GM12865 (cell line): ENCODE measurements at regions not wholly inside any gene's neighbourhood (a gene's known extent, or its start where the extent isn't known, plus 50 kb on each side); places are given as distances from the start of the nearest gene placed in this dataset.

Experiments used
- DNase-seq: peaks from one replicate; pipeline ENCODE4 v3.0.0; 2010; ENCODE audit warnings: low read depth
- H3K4me3 ChIP-seq: 2 replicates; pipeline ENCODE4 v1.5.1; 2011; ENCODE audit warnings: mild to moderate bottlenecking, low read depth, low read length, control low read depth
- TF ChIP-seq, protein P1 (sequence below): IDR thresholded peaks from 2 replicates; pipeline ENCODE4 v1.5.1; 2011; ENCODE audit warnings: low read length, control low read depth, low read depth, inconsistent platforms; ENCODE audit not compliant: insufficient read depth; ENCODE audit errors: missing control alignments

DNA sequence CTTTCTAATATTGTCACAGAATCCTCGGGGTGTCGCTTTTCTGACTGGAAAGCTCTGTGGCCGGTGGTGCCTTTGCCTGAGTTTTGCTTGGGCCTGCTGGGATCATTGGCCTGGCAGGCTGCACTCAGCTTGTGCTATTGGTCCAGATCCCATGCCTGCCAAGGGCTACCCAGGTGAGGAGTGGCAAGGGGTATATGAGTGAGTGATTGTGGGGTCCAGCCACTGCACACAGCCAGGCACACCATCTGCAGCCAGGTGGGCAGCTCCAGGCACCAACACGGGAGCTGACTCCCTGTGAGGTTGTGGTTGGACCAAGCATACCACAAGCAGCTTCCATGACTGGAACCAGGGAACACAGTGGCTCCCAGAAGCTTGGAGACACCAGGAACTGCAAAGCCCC is 557.2 kb downstream of the SI start:
- TF ChIP-seq, protein P1, sequence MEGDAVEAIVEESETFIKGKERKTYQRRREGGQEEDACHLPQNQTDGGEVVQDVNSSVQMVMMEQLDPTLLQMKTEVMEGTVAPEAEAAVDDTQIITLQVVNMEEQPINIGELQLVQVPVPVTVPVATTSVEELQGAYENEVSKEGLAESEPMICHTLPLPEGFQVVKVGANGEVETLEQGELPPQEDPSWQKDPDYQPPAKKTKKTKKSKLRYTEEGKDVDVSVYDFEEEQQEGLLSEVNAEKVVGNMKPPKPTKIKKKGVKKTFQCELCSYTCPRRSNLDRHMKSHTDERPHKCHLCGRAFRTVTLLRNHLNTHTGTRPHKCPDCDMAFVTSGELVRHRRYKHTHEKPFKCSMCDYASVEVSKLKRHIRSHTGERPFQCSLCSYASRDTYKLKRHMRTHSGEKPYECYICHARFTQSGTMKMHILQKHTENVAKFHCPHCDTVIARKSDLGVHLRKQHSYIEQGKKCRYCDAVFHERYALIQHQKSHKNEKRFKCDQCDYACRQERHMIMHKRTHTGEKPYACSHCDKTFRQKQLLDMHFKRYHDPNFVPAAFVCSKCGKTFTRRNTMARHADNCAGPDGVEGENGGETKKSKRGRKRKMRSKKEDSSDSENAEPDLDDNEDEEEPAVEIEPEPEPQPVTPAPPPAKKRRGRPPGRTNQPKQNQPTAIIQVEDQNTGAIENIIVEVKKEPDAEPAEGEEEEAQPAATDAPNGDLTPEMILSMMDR = no peak
- H3K4me3 ChIP-seq = no peak overlapping the region
- DNase-seq = no peak

DNA sequence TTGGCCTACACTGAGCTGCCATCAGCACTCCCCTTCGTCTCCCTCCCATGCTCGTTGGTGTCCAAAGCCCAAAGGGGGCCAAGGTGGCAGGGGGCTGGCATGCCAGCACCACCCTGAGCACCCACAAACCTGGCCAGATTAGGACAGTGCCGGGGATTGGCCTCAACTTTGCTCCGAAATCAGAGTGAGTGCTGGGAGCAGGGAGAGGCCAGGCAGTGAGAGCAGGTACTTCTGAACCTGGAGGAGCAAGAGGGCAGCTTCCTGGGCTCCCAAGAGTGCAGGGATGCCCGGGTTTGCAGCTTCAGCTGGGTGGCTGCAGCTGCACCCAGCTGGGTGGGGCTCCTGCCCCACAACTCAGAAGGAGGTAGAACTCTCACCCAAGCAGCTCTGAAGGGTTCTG is 563.0 kb downstream of the SI start:
- H3K4me3 ChIP-seq = no peak overlapping the region
- DNase-seq = no peak
- TF ChIP-seq, protein P1 = no peak

DNA sequence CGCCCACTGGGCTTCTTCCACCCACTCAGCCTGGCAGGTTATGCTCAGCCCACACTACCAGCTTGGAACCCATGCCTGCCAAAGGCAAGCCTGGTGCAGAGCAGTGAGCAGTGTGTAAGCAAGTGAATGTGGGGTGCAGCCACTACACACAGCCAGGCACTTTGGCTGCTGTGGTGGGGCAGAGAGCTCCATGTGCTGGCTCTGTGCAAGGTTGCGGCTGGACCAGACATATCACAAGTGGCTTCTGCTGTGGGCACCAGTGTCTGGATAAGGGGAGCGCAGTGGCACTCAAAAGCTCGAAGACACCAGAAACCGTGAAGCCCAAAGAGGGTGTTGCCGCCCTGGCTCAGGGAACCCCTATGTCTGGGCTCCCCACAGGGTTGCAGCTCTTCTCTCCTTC is 563.7 kb downstream of the SI start:
- TF ChIP-seq, protein P1 = no peak
- H3K4me3 ChIP-seq = no peak overlapping the region
- DNase-seq = no peak

DNA sequence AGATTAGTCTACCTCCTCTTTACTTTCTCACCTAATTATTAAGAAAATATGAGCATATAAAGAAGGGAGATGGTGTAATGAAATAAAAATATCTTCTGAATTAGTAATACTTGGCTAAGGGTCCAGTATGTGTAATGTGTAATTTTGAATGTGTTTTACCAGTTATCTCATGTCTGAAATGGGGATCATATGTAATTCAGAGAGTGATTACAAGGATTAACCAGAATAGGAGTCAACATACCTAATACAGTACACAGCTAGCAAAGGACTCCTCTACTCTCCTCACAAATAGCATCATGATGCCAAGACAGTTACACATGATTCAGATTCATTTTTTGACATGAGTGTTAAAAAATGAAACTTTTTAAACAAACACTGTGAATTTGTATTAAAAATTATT is 570.4 kb downstream of the SI start:
- no peak for DNase-seq
- H3K4me3 ChIP-seq = no peak overlapping the region

DNA sequence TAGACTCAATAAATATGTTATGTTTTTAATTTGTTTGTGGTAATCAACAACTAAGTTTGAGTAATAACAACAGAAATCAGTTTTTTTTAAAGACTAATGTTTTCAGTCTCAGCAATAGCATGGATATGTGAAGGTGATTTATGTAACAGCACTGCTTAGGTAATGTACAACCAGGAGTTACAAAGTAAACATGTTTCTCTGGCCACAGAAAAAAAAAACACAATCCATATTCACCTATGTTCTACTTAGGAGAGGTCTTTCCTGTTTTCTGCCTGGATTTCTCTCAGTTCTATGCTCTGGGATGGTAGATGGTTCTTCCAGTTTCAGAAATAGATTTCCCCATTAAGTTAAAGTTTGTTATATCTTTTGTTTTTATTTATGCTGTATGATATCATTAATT is 579.4 kb downstream of the SI start:
- TF ChIP-seq, protein P1 = no peak
- H3K4me3 ChIP-seq = no peak overlapping the region
- DNase-seq = no peak

More for the DNA sequence above, 570.4 kb downstream of the SI start:
- TF ChIP-seq, protein P1 = no peak

DNA sequence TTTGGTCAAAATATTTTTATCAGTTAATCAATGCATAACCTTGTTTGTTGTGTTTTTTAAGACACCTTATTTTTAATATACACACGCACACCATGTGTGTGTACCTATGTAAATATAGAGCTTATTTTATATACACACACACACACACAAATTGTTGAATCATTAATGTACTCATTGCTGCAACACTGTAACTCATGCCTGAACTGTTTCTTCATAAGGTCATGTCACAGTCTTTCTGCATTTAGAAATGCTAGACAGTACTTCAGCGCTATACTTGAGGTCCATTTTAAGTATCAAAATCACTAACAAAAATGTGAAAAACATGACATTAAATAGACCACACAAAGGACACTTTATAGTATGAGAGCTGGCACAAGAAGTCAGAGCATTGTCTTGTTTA is 589.4 kb downstream of the SI start:
- H3K4me3 ChIP-seq = no peak overlapping the region
- TF ChIP-seq, protein P1 = no peak
- DNase-seq = no peak

DNA sequence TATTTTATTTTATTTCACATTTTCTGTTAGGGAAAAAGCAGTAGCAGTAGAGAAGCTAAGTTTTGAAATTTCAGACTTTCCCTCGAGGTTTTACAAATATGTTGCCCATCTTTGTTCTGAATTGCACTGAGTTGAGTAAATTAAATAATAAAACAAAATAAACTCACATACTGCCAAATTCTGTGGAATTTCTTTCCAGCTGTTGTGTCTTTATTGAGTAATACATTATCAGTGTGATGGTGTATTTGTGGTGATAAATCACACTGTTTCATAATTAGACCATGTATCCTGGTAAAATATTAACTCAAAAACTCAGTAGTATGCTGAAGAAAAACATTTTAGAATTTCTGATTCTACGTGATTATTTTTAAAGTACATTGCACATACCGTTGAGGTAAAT is 592.1 kb downstream of the SI start:
- no peak for DNase-seq
- H3K4me3 ChIP-seq = no peak overlapping the region
- TF ChIP-seq, protein P1 = no peak
